ENCODE measurements at regions not wholly inside any gene's neighbourhood (a gene's known extent, or its start where the extent isn't known, plus 50 kb on each side); places are given as distances from the start of the nearest gene placed in this dataset.

GRCh38 chr4:115670930-115671329 is 557.5 kb upstream of the NDST4 start:
- Histone ChIP-seq H3K4me1 (ENCODE audit: control insufficient read depth in 1 of 2, insufficient read depth in 2 of 2, low read depth in 1 of 2, low read length in 1 of 2) (no peaks in the 10 kb centered on the region; a peak in 1 of 4 replicates), H3K9ac (no peak overlapping the region), H3K9me3 (no peaks in the 10 kb centered on the region), H4K20me1 (ENCODE audit: insufficient read depth) (no peaks in the 10 kb centered on the region), H3K27me3 (ENCODE audit: insufficient read depth) (no peaks in the 10 kb centered on the region), H3K4me2 (no peak overlapping the region), H3F3A (replicated peaks; ENCODE audit: insufficient read depth) (no peaks in the 10 kb centered on the region), H3K9me2 (no peaks in the 10 kb centered on the region), H2AFZ (ENCODE audit: low read depth) (no peak overlapping the region), H3K36me3 (replicated peaks in 1 of 2; ENCODE audit: control insufficient read depth in 1 of 2, insufficient read depth in 2 of 2, low read length in 1 of 2) (no peaks in the 10 kb centered on the region), H3K4me3 (ENCODE audit: low read depth in 2 of 2, low read length in 1 of 2) (no peak overlapping the region), H3K79me2 (ENCODE audit: insufficient read depth) (no peaks in the 10 kb centered on the region), H3K27ac (ENCODE audit: low read depth in 2 of 2, low read length in 1 of 2) (no peak overlapping the region)
- TF ChIP-seq SMC3 (IDR thresholded peaks at IDR 0.05; ENCODE audit: low read depth, low read length) (no peak), REST (IDR thresholded peaks at IDR 0.05; ENCODE audit: low read depth, low read length) (no peak), NRF1 (IDR thresholded peaks at IDR 0.05; ENCODE audit: low read depth, low read length) (no peak), ZBTB33 (IDR thresholded peaks at IDR 0.05; ENCODE audit: borderline replicate concordance, low read depth) (no peak), SIN3A (IDR thresholded peaks at IDR 0.05; ENCODE audit: borderline replicate concordance, low read depth, low read length) (no peak), RCOR1 (IDR thresholded peaks at IDR 0.05; ENCODE audit: low read length) (no peak), RFX5 (IDR thresholded peaks at IDR 0.05; ENCODE audit: low read length) (no peak), POLR2AphosphoS5 (IDR thresholded peaks at IDR 0.05; ENCODE audit: low read depth, low read length) (no peak), USF2 (IDR thresholded peaks at IDR 0.05; ENCODE audit: borderline replicate concordance, low read depth, low read length) (no peak), GATA2 (CRISPR knock-in tag; IDR thresholded peaks at IDR 0.05) (no peak), PBX3 (IDR thresholded peaks at IDR 0.05) (no peak), GABPA (IDR thresholded peaks at IDR 0.05; ENCODE audit: low read depth) (no peak)
- CTCF ChIA-PET, result no interaction called here
- 50% methylated on average over 2 of the region's 2 CpGs for WGBS (ENCODE audit: low lambda C conversion rate)
- no peak for DNase-seq
- POLR2A ChIA-PET, result no interaction called here
